Mucosa of descending colon (tissue), 3 donors: ENCODE measurements at regions not wholly inside any gene's neighbourhood (a gene's known extent, or its start where the extent isn't known, plus 50 kb on each side); places are given as distances from the start of the nearest gene placed in this dataset.

ENCODE experiments used
- ATAC-seq: fragments of 200-7000 bp; cut with Tn5 transposase; one replicate; pipeline ENCODE4 v1.9.1; 2020; ENCODE audit warnings: mild to moderate bottlenecking, moderate library complexity
- DNase-seq, 3 donors: peaks; one replicate each; pipeline ENCODE4 v3.0.0-alpha.2; 2020
- H3K36me3 ChIP-seq: fragments of 200-600 bp; one replicate; pipeline ENCODE4 v1.8.0; 2021; ENCODE audit warnings: low read depth, mild to moderate bottlenecking
- H3K4me1 ChIP-seq: fragments of 200-600 bp; one replicate; pipeline ENCODE4 v1.8.0; 2021; ENCODE audit warnings: low read depth, mild to moderate bottlenecking
- H3K4me3 ChIP-seq: fragments of 200-600 bp; one replicate; pipeline ENCODE4 v1.8.0; 2021; ENCODE audit warnings: mild to moderate bottlenecking
- H3K9me3 ChIP-seq: fragments of 200-600 bp; one replicate; pipeline ENCODE4 v1.8.0; 2021; ENCODE audit warnings: mild to moderate bottlenecking
- CTCF ChIP-seq: fragments of 200-600 bp; IDR thresholded peaks from one replicate; pipeline ENCODE4 v1.8.0; 2022; ENCODE audit warnings: antibody characterized with exemption, mild to moderate bottlenecking
- intact Hi-C, 2 donors: fragments of 100-400 bp; cut with DNase I in 1 of 2; cut with micrococcal nuclease in 1 of 2; formaldehyde crosslinking; loops; one replicate each; pipeline versions ENCODE4 v1.11.0 to v1.11.1; 2022; cut with DNase I, micrococcal nuclease
- donor health status: DM: no; HTN: no; CAD: no; lungs with moderate emphysema.
- donor health status: DM: no; HTN: no; CAD: no.
- donor health status: DM: no; HTN: yes; CAD: no.

GRCh38 chr16:52649870-52650269 lies 102.9 kb upstream of the TOX3 start:
- intact Hi-C loops, result no loop called here
- ATAC-seq, result no peak

DNA sequence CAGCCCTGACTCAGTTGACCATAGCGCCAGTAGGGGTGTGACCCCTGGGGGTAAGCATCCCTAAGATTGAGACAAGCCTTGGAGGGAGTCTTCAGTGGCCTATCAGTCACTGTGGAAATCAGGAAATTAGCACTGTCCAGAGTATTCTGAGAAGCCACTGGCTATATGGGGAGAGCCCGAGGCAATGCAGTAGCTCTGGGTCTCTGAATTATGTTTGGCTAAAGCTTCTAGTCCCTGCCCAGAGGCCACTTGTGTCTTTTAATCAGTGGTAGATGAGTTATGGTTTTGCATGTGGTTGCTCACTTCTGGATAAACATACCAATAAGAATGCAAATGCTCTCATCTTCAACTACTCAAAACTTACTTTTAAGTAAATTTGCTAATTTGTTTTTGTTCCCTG lies 100.6 kb upstream of the TOX3 start:
- intact Hi-C loops, result no loop called here
- H3K4me1 ChIP-seq, result no peaks in the 10 kb centered on the region
- no peaks in the 10 kb centered on the region for H3K9me3 ChIP-seq
- H3K36me3 ChIP-seq, result no peaks in the 10 kb centered on the region
- no peak for TF ChIP-seq CTCF
- DNase-seq (no peak), ATAC-seq (no peak)
- no peak overlapping the region for H3K4me3 ChIP-seq

More at GRCh38 chr16:52649870-52650269, 102.9 kb upstream of the TOX3 start:
- no peak for DNase-seq
- Histone ChIP-seq H3K36me3 (no peaks in the 10 kb centered on the region), H3K4me3 (no peak overlapping the region), H3K4me1 (no peaks in the 10 kb centered on the region), H3K9me3 (no peaks in the 10 kb centered on the region)
- TF ChIP-seq CTCF, result no peak

DNA sequence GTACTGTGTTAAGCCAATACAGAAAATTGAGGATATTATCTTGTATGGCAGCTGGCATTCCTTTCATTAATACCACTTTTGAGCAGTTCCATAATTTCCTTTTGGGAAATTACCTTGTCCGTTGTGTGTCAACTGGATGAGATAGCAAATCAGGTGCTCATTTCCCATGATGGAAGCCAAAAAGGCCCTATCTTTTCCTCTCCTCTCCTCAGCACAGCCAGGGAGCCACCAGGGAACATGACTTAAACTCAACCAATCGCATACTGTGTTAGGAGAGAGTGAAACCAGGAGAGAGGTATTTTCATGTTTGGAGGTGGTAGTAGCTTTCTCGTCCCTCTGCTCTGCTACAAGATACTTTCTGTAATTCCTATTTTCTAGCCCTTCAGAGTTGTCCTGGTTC lies 96.1 kb upstream of the TOX3 start:
- Histone ChIP-seq H3K4me1 (no peaks in the 10 kb centered on the region), H3K4me3 (no peak overlapping the region), H3K36me3 (no peaks in the 10 kb centered on the region), H3K9me3 (no peaks in the 10 kb centered on the region)
- DNase-seq (no peak), ATAC-seq (no peak)
- no peak for TF ChIP-seq CTCF
- intact Hi-C loops, result no loop called here

GRCh38 chr16:52634528-52634927 lies 87.6 kb upstream of the TOX3 start:
- peaks cover 4% of the 10 kb centered on the region for H3K9me3 ChIP-seq
- no peak for DNase-seq
- ATAC-seq, result no peak
- no peak for TF ChIP-seq CTCF
- H3K36me3 ChIP-seq, result no peaks in the 10 kb centered on the region
- intact Hi-C loops, result no loop called here
- H3K4me3 ChIP-seq, result no peak overlapping the region
- H3K4me1 ChIP-seq, result no peaks in the 10 kb centered on the region

DNA sequence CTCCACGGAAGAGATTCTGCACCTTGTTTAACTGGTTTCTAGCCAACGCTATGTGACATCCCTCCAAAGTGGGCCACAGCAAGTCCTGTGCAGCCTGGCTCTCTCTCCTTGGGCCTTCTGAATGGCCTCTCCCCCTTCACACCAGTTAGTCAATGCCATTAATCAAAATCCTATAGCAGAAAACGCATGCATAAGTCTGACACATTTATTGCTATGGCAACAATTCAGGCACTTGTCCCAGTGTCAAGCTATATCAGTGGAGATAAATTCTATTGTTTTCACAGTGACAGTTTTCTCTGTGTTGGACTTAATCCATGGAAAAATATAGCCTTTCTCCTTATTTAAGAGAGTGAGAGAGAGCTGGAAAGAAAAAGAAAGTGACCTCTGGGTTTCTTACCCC lies 87.2 kb upstream of the TOX3 start:
- ATAC-seq (no peak), DNase-seq (no peak)
- H3K9me3 ChIP-seq, result peaks cover 4% of the 10 kb centered on the region
- no peak for TF ChIP-seq CTCF
- H3K4me3 ChIP-seq, result no peak overlapping the region
- H3K36me3 ChIP-seq, result no peaks in the 10 kb centered on the region
- no peaks in the 10 kb centered on the region for H3K4me1 ChIP-seq
- intact Hi-C loops, result no loop called here

DNA sequence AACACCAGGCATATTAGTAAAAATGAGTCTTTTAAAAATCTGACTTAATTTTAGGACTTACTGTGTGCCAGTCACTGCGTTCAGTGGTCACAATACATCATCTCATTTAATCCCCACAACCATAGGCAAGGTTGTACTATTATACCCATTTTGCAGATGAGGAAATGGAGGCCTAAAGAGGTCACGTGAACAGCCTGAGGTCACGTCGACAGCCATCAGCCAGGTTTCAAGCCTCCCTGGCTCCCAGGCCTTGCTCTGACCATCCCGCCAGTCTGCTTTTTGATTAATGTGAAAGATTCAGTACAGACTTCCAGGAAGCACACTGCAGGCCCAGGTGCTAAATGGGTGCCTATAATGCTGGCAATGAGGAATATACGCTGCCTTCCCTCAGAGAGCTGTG lies 86.3 kb upstream of the TOX3 start:
- no peak for DNase-seq

More for the DNA sequence above, 86.3 kb upstream of the TOX3 start:
- H3K4me3 ChIP-seq, result no peak overlapping the region
- intact Hi-C loops, result no loop called here
- H3K9me3 ChIP-seq, result peaks cover 4% of the 10 kb centered on the region
- no peak for ATAC-seq
- no peak for TF ChIP-seq CTCF
- no peaks in the 10 kb centered on the region for H3K36me3 ChIP-seq
- no peaks in the 10 kb centered on the region for H3K4me1 ChIP-seq
